Midbrain (tissue), 1 donor: ENCODE measurements at regions not wholly inside any gene's neighbourhood (a gene's known extent, or its start where the extent isn't known, plus 50 kb on each side); places are given as distances from the start of the nearest gene placed in this dataset.

Source experiments
- DNase-seq: peaks from one replicate; lab custom pipeline; 2025; lab: John Stamatoyannopoulos, UW

DNA sequence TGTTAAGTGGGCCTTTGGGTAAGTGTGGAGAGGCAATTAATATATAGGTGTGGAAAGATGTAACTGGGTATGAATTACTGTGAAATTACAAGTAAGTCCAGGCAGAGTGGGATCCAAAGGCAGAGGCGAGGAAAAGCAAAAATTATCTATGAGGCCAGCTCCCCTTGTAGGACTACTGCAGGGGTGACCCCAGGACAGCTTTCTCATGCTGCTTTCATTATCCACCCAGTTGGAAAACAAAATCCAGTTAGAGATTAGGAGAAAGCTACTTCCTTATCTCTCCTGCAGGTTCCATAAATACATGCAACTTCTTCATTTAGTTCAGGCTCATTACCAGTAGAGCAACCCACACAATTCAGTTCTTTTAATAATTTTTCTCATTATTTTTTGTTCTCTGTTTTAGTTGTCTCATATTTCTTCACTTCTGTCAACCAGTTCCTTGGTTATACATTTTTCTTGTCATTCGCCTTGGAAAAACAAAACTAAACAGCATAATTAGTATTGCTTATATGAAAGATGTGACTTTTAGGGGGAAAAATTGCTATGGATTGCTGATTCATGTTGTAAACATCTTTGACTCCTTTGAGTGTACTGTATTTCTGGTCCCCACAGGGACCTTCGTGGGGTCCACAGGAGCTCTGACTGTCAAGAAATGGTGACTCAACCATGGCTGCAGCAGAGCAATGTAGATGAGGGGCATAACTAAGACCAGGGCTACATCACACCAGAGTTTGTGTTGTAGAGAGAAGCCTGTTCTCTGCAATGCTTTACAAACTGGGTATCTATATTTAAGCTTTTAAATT is 110.4 kb upstream of the PARD3B start:
- no peak for DNase-seq

DNA sequence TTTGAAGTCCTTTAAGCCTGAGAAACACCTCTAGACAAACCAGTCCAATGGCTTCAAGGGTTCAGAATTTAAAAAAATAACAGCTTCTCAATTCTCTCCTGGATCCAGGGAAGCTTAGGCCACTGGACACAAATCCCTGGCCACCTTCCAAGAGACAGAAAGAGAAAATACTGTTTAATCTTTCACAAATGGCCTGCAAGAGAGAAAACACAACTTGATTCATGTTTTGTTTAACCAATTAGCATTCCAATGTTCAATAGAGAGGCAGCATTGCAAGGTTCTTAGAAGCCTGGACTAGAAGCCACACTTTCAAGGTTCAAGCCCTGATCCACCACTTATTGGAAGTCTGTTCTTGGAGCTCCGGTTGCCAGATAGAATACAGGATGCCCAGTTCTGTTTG is 109.0 kb upstream of the PARD3B start:
- DNase-seq, result no peak

GRCh38 chr2:204437408-204437807 is 107.9 kb upstream of the PARD3B start:
- DNase-seq, result no peak

GRCh38 chr2:204437815-204438756 is 107.2 kb upstream of the PARD3B start:
- no peak for DNase-seq

DNA sequence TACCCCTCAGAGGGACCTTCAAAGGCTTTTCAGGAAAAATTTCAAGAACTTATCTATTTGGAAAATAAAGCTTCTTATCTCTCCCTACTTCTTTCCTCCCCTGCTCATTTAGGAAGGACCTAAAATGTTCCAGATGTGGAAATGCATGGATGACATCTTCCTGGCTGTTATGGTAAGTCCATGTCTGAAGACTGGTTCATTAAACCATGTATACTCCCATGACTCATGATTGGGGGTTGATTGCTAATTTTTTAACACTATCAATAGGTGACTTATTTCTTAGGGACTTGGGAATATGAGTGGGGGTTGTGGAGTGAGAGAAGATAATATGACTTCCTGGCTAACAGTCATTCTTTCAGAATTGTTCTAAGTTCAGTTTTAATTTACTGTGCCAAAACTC is 104.0 kb upstream of the PARD3B start:
- DNase-seq, result no peak

DNA sequence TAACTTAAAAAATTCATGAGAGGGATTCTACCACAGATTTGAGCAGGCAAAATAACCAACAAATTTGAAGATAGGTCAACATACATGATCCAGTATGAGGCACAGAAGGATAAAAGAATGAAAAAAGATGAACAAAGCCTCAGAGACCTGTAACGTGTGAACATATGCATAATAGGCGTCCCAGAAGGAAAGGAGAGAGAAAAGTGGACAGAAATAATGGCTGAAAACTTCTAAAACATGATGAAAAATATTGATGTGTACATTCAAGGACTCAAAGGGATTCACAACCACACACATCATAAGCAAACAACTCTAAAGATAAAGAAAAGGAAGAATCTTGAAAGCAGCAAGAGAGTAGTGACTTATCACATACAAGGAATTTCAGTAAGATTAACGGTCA is 100.1 kb upstream of the PARD3B start:
- DNase-seq, result no peak

GRCh38 chr2:204447722-204448121 is 97.6 kb upstream of the PARD3B start:
- no peak for DNase-seq

DNA sequence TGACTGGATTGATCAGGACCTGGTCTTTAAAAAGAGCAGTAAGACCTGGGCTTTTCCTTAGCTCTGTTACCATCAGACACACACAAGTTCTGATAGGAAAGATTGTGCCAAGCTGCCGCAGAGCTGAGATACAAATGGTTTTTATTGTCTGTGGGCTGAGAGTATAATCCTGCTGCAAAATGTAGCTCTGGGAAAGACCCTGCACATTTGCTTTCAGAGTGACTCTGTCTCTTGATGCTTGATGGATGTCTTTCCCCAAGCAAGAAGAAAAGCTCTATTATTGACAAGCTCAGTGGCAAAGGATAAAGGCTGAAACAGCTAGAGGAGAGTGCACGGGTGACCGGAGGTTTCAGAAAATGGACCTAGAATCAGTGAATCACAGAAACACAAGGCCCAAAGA is 95.3 kb upstream of the PARD3B start:
- no peak for DNase-seq

- no peak for DNase-seq
Observed at GRCh38 chr2:204451766-204452165, 93.5 kb upstream of the PARD3B start.

DNA sequence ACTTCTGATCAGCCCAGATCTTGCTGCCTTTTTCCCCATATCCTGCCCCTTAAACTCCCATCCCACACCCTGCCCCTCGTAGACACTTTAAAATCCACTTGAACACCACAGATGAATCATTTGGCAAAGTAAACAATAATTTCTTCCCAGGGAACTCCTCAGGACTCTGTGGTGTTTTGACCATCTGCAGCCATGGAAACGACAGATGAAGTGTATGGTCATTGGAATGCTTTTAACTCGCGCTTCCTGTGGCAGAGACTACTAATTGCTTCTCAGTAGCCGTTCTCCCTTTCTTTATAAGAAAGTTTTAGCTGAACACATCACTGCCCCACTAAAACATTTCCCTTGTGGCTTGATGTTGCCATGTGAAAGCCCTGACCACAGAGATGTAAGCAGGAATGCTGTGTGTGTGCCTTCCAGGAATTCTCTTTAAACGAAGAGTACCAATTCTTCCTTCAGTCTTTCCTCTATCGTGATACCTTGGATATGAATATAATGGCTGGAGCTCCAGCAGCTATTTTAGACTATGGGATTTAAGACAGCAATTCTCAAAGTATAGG is 92.7 kb upstream of the PARD3B start:
- DNase-seq, result peak; percentile 38

- no peak for DNase-seq
Observed at GRCh38 chr2:204453730-204454167, 91.5 kb upstream of the PARD3B start.

- no peak for DNase-seq
Observed at GRCh38 chr2:204454672-204455380, 90.4 kb upstream of the PARD3B start.

DNA sequence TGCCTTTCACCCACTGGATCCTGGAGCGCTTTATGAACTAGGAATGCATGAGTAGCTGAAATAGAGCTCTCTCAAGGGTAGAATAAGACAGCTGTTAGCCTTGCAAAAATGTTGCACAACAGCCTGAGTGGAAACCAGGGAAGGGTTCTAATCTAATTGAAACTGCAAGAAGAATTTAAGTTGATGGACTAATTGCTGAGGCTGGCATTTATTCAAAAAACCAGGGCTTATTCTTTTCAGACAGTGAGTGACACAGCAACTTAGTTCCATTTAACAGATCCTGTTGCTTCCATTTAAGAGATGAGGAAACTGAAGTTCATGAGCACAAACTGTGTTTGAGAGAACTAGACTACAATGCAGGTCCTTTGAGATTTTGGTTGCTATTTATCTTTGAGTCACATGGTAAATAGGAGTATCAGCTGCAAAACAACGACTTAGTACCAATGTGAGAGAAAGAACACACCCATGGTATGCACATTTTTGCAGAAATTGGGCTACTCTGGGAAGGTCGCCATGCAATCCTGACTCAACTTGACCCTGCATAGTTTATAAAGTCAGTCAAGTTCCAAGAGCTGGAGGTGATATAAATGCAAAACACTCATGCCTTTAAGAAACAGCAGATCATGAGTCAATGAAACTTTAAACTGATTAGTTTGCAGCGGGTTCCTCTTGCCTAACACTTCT is 76.4 kb upstream of the PARD3B start:
- no peak for DNase-seq

GRCh38 chr2:204470178-204470620 is 75.1 kb upstream of the PARD3B start:
- DNase-seq, result no peak

GRCh38 chr2:204470621-204471196 is 74.6 kb upstream of the PARD3B start:
- DNase-seq, result no peak

GRCh38 chr2:204472375-204472774 is 72.9 kb upstream of the PARD3B start:
- no peak for DNase-seq

GRCh38 chr2:204473224-204473623 is 72.1 kb upstream of the PARD3B start:
- no peak for DNase-seq

- no peak for DNase-seq
Observed at GRCh38 chr2:204475399-204475798, 69.9 kb upstream of the PARD3B start.

DNA sequence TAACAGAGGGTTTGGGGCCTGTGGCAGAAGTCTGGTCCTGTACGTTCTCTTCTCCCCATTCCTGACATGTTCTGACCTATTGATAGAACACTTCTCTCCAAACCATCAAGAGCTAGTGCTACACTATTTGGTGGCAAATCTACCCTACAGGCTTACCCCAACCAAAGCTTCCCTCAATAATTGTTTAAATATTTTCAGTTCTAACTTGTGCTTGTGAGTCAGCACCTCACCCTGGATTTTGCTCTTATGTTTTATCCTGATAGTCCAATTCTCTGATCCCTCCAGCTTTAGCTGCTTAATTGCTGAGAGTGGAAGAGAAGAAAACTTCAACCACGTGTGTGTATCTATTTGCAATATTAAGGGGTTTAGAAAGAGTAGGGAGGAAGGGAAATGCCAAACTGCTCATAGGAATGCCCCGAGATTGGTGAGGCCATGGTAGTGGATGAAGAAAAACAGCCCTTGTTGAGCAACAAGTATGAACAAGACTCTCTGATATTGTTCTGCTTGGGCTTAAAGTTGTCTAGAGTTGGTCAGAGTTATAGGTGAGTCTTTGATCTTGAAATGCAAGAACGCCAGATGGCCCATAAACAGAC is 67.8 kb upstream of the PARD3B start:
- no peak for DNase-seq

DNA sequence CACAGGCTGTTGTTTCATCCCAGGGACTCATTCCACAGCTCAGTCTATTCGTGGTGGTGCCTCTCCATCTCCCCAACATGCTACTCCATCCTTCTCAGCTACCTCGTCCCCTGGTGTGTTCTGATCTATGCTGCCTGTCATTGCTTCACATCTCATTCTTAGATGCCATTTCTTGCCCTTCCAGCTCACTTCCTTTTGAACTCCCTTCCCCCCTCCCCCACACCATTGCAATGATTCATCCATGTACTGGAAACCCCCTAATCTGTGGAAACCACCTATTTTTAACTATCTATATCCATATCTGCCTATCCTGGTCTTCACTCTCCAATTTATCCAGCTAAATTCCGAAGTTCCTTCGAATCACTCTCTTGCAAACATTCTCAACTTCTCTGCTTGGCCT is 65.7 kb upstream of the PARD3B start:
- DNase-seq, result no peak

DNA sequence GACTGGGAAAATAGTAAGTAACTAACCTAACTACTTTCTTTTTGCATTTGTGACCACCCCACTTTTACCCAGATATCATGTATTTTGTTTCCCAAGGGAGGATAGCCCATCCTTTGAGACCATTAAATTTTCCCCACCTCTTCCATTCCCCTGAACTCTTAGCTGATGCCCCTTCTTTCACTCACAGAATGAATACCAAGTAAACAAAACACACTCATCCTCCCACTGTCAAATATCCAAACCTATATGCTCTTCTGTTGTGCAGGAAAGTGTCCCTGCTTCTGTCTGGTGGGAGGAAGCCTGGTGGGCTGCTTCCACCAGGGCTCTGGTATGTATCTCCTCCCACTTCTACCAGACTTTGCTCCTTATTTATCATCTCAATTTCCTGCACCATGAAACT is 64.6 kb upstream of the PARD3B start:
- DNase-seq, result no peak
